ENCODE measurements at regions not wholly inside any gene's neighbourhood (a gene's known extent, or its start where the extent isn't known, plus 50 kb on each side); places are given as distances from the start of the nearest gene placed in this dataset.
"Not testable (repeated sequence)": the region's sequence is repeated elsewhere in the genome, so short reads cannot be mapped to it uniquely, and the experiment has no call there.

- Histone ChIP-seq H3K4me3 (ENCODE audit: low read depth, low read length) (no peak overlapping the region), H3K9me3 (ENCODE audit: control insufficient read depth, insufficient read depth, low read depth, low read length) (peaks cover 24% of the 10 kb centered on the region), H3K27ac (ENCODE audit: low read depth, low read length) (no peak overlapping the region), H3K36me3 (ENCODE audit: control insufficient read depth, insufficient read depth, low read length) (no peaks in the 10 kb centered on the region), H3K4me1 (ENCODE audit: control insufficient read depth, insufficient read depth, low read length) (no peaks in the 10 kb centered on the region), H3K9ac (ENCODE audit: low read length) (no peak overlapping the region), H3K27me3 (ENCODE audit: control insufficient read depth, insufficient read depth, low read length) (no peaks in the 10 kb centered on the region)
These were observed 423.5 kb upstream of the RGMB start for GRCh38 chr5:98349990-98350365.

DNA sequence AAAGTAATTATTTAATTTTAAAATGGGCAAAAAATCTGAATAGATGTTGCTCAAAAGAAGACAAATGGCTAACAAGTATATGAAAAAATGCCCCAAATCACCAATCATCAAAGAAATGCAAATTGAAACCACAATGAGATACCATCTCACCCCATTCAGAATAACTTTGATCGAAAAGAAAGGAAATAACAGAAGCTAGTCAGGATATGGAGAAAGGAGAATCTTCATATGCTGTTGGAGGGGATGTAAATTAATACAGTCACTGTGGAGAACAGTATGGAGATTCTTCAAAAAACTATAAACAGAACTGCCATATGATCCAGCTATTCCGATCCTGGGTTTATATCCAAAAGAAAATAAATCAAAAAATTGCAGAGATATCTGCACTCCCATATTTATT, 418.5 kb upstream of the RGMB start:
- Histone ChIP-seq H3K27me3 (ENCODE audit: control insufficient read depth, insufficient read depth, low read length) (no peaks in the 10 kb centered on the region), H3K4me3 (ENCODE audit: low read depth, low read length) (no peak overlapping the region), H3K9ac (ENCODE audit: low read length) (no peak overlapping the region), H3K9me3 (ENCODE audit: control insufficient read depth, insufficient read depth, low read depth, low read length) (peaks cover 23% of the 10 kb centered on the region), H3K27ac (ENCODE audit: low read depth, low read length) (no peak overlapping the region), H3K4me1 (ENCODE audit: control insufficient read depth, insufficient read depth, low read length) (no peaks in the 10 kb centered on the region), H3K36me3 (ENCODE audit: control insufficient read depth, insufficient read depth, low read length) (no peaks in the 10 kb centered on the region)

DNA sequence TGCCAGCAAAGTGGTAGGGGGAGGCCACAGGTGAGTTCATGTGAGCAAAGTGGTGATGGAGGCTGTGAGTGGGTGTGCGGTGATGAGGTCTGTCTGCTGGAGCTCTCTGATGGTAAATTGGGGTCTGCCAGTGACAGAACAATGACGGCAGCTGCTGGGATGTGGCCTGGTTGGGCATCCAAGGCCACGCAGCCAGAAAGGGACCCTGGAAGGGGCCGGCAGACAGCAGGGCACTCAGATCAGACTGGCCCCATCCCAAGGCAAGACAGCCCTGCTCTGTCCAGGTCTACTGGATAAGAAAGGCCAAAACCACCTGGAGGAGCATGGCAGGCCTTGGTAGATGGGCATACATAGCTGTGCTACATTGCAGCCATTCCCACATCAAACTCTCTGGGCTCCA, 412.9 kb upstream of the RGMB start:
- Histone ChIP-seq H3K27me3 (ENCODE audit: control insufficient read depth, insufficient read depth, low read length) (no peaks in the 10 kb centered on the region), H3K9ac (ENCODE audit: low read length) (no peak overlapping the region), H3K4me1 (ENCODE audit: control insufficient read depth, insufficient read depth, low read length) (no peaks in the 10 kb centered on the region), H3K36me3 (ENCODE audit: control insufficient read depth, insufficient read depth, low read length) (no peaks in the 10 kb centered on the region), H3K4me3 (ENCODE audit: low read depth, low read length) (no peak overlapping the region), H3K9me3 (ENCODE audit: control insufficient read depth, insufficient read depth, low read depth, low read length) (peaks cover 6% of the 10 kb centered on the region), H3K27ac (ENCODE audit: low read depth, low read length) (no peak overlapping the region)

- H3K4me3 ChIP-seq (ENCODE audit: low read depth, low read length), result no peak overlapping the region
- no peak overlapping the region for H3K27ac ChIP-seq (ENCODE audit: low read depth, low read length)
- H3K9ac ChIP-seq (ENCODE audit: low read length), result no peak overlapping the region
- H3K27me3 ChIP-seq (ENCODE audit: control insufficient read depth, insufficient read depth, low read length), result no peaks in the 10 kb centered on the region
- H3K9me3 ChIP-seq (ENCODE audit: control insufficient read depth, insufficient read depth, low read depth, low read length), result peaks cover 6% of the 10 kb centered on the region
- H3K4me1 ChIP-seq (ENCODE audit: control insufficient read depth, insufficient read depth, low read length), result no peaks in the 10 kb centered on the region
- no peaks in the 10 kb centered on the region for H3K36me3 ChIP-seq (ENCODE audit: control insufficient read depth, insufficient read depth, low read length)
These were observed 410.3 kb upstream of the RGMB start for GRCh38 chr5:98363157-98363556.

DNA sequence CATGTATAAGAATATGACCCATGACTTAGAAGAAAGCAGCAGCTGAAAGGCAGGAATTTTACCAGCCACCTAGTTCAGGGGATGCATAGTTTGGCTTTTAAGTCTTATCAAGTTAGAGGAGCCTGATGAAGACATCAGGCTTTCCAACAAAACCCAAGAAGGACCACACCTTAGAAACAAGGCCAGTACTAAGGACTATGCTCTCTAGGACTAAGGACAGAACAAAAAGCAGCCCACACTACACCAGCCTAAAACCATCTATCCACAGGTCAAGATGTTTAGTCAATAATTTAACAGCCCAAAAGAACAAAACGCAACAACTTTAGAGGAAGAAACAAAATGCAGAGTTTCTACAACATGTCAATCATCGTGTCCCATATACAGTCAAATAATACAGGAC, 408.9 kb upstream of the RGMB start:
- Histone ChIP-seq H3K36me3 (ENCODE audit: control insufficient read depth, insufficient read depth, low read length) (no peaks in the 10 kb centered on the region), H3K9ac (ENCODE audit: low read length) (no peak overlapping the region), H3K27ac (ENCODE audit: low read depth, low read length) (no peak overlapping the region), H3K4me3 (ENCODE audit: low read depth, low read length) (no peak overlapping the region), H3K9me3 (ENCODE audit: control insufficient read depth, insufficient read depth, low read depth, low read length) (no peaks in the 10 kb centered on the region), H3K27me3 (ENCODE audit: control insufficient read depth, insufficient read depth, low read length) (no peaks in the 10 kb centered on the region), H3K4me1 (ENCODE audit: control insufficient read depth, insufficient read depth, low read length) (no peaks in the 10 kb centered on the region)

DNA sequence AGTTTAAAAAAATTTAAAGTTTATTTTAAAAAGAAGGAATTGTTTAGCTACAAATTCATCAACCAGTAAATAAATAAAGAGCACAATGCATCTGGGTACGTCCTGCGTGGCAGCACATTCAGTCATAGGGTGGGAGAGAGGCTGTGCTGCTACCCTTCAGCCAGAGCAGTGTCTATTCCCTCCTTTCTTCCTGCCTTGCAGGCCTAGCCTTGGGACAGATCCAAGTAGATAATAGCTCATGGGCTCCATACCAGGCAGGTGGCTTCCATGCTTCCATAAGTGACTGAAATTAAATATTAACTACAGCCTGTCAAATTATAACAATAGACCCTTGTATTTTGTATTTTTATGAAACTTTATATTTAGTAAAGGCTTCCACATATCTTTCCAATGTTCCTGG, 408.3 kb upstream of the RGMB start:
- H3K36me3 ChIP-seq (ENCODE audit: control insufficient read depth, insufficient read depth, low read length), result no peaks in the 10 kb centered on the region
- no peaks in the 10 kb centered on the region for H3K4me1 ChIP-seq (ENCODE audit: control insufficient read depth, insufficient read depth, low read length)
- no peak overlapping the region for H3K27ac ChIP-seq (ENCODE audit: low read depth, low read length)
- no peak overlapping the region for H3K4me3 ChIP-seq (ENCODE audit: low read depth, low read length)
- no peaks in the 10 kb centered on the region for H3K9me3 ChIP-seq (ENCODE audit: control insufficient read depth, insufficient read depth, low read depth, low read length)
- no peak overlapping the region for H3K9ac ChIP-seq (ENCODE audit: low read length)
- no peaks in the 10 kb centered on the region for H3K27me3 ChIP-seq (ENCODE audit: control insufficient read depth, insufficient read depth, low read length)

- H3K27ac ChIP-seq (ENCODE audit: low read depth, low read length), result no peak overlapping the region
- H3K4me3 ChIP-seq (ENCODE audit: low read depth, low read length), result no peak overlapping the region
- no peaks in the 10 kb centered on the region for H3K36me3 ChIP-seq (ENCODE audit: control insufficient read depth, insufficient read depth, low read length)
- no peaks in the 10 kb centered on the region for H3K27me3 ChIP-seq (ENCODE audit: control insufficient read depth, insufficient read depth, low read length)
- no peak overlapping the region for H3K9ac ChIP-seq (ENCODE audit: low read length)
- no peaks in the 10 kb centered on the region for H3K4me1 ChIP-seq (ENCODE audit: control insufficient read depth, insufficient read depth, low read length)
- H3K9me3 ChIP-seq (ENCODE audit: control insufficient read depth, insufficient read depth, low read depth, low read length), result no peaks in the 10 kb centered on the region
These were observed 405.3 kb upstream of the RGMB start for GRCh38 chr5:98368141-98368540.

DNA sequence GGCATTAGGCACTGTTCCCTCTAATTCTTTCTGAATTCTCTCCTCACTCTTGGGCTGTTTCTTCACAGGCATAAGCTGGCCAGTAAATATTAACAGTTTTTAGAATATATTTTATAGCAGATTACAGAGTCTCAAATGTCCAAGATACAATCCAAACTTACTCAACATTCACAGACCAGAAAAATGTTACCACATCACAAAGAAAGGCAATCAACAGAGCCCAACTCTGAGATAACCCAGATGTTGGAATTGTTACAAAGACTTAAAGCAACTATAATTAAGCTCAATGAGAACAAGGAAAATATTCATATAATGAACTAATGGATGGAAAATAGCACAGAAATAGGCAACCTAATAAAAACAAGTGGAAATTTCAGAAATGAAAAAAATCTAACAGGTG, 401.1 kb upstream of the RGMB start:
- H3K4me3 ChIP-seq (ENCODE audit: low read depth, low read length), result no peak overlapping the region
- no peaks in the 10 kb centered on the region for H3K9me3 ChIP-seq (ENCODE audit: control insufficient read depth, insufficient read depth, low read depth, low read length)
- no peak overlapping the region for H3K9ac ChIP-seq (ENCODE audit: low read length)
- H3K36me3 ChIP-seq (ENCODE audit: control insufficient read depth, insufficient read depth, low read length), result no peaks in the 10 kb centered on the region
- H3K27me3 ChIP-seq (ENCODE audit: control insufficient read depth, insufficient read depth, low read length), result no peaks in the 10 kb centered on the region
- H3K27ac ChIP-seq (ENCODE audit: low read depth, low read length), result no peak overlapping the region
- peaks cover 18% of the 10 kb centered on the region; the same call in 1 of the 2 replicates for H3K4me1 ChIP-seq (ENCODE audit: control insufficient read depth, insufficient read depth, low read length)

- no peak overlapping the region for H3K9ac ChIP-seq (ENCODE audit: low read length)
- H3K4me3 ChIP-seq (ENCODE audit: low read depth, low read length), result no peak overlapping the region
- no peaks in the 10 kb centered on the region for H3K9me3 ChIP-seq (ENCODE audit: control insufficient read depth, insufficient read depth, low read depth, low read length)
- peaks cover 9% of the 10 kb centered on the region for H3K4me1 ChIP-seq (ENCODE audit: control insufficient read depth, insufficient read depth, low read length)
- no peaks in the 10 kb centered on the region for H3K27me3 ChIP-seq (ENCODE audit: control insufficient read depth, insufficient read depth, low read length)
- no peak overlapping the region for H3K27ac ChIP-seq (ENCODE audit: low read depth, low read length)
- H3K36me3 ChIP-seq (ENCODE audit: control insufficient read depth, insufficient read depth, low read length), result no peaks in the 10 kb centered on the region
These were observed 381.4 kb upstream of the RGMB start for GRCh38 chr5:98391921-98392625.

DNA sequence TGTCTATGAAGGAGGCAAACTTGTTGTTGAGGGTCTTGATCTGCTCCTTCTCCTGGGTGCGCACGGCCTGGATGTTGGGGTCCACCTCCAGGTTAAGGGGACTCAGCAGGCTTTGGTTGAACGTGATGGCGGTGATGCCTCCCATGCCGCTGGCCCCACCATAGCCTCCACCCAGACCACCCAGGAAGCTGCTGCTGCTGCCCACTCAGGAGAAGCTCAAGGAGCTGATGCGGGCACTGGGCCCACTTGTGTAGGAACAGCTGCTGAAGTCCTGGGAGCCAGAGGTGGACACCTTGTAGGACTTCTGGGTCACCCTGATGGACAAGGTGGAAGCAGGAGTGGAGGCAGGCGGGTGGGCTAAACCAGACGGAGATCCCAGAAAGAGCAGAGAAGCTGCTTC, 380.3 kb upstream of the RGMB start:
- H3K36me3 ChIP-seq (ENCODE audit: control insufficient read depth, insufficient read depth, low read length); H3K27ac ChIP-seq (ENCODE audit: low read depth, low read length); H3K9ac ChIP-seq (ENCODE audit: low read length); H3K27me3 ChIP-seq (ENCODE audit: control insufficient read depth, insufficient read depth, low read length); H3K4me1 ChIP-seq (ENCODE audit: control insufficient read depth, insufficient read depth, low read length); H3K9me3 ChIP-seq (ENCODE audit: control insufficient read depth, insufficient read depth, low read depth, low read length); H3K4me3 ChIP-seq (ENCODE audit: low read depth, low read length): not testable (repeated sequence)

- no peak overlapping the region for H3K27ac ChIP-seq (ENCODE audit: low read depth, low read length)
- H3K9me3 ChIP-seq (ENCODE audit: control insufficient read depth, insufficient read depth, low read depth, low read length), result no peaks in the 10 kb centered on the region
- no peak overlapping the region for H3K4me3 ChIP-seq (ENCODE audit: low read depth, low read length)
- H3K9ac ChIP-seq (ENCODE audit: low read length), result no peak overlapping the region
- H3K27me3 ChIP-seq (ENCODE audit: control insufficient read depth, insufficient read depth, low read length), result no peaks in the 10 kb centered on the region
- no peaks in the 10 kb centered on the region for H3K36me3 ChIP-seq (ENCODE audit: control insufficient read depth, insufficient read depth, low read length)
- H3K4me1 ChIP-seq (ENCODE audit: control insufficient read depth, insufficient read depth, low read length), result no peaks in the 10 kb centered on the region
These were observed 376.4 kb upstream of the RGMB start for GRCh38 chr5:98397081-98397480.

DNA sequence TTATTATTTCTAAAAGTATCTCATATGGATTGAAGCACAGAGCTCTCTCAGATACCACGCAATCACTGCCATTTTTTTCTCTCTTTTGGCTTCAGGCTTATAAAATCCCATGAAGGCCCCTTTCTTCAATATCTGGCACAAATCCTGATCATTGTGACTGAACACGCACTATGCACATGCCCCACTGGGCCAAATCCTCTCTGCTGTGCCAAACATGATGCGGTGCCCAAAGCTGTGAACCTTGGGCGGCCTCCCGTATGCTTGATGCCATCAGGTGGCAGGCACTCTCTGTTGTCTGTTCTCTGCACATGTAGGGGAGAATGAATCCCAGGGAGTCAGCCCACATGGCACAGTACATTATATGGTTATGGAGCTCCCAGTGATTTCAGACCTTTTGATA, 375.0 kb upstream of the RGMB start:
- Histone ChIP-seq H3K27me3 (ENCODE audit: control insufficient read depth, insufficient read depth, low read length) (no peaks in the 10 kb centered on the region), H3K9ac (ENCODE audit: low read length) (no peak overlapping the region), H3K36me3 (ENCODE audit: control insufficient read depth, insufficient read depth, low read length) (no peaks in the 10 kb centered on the region), H3K27ac (ENCODE audit: low read depth, low read length) (no peak overlapping the region), H3K9me3 (ENCODE audit: control insufficient read depth, insufficient read depth, low read depth, low read length) (no peaks in the 10 kb centered on the region), H3K4me1 (ENCODE audit: control insufficient read depth, insufficient read depth, low read length) (no peaks in the 10 kb centered on the region), H3K4me3 (ENCODE audit: low read depth, low read length) (no peak overlapping the region)

Data from HUES6 (cell line).